ENCODE measurements at regions not wholly inside any gene's neighbourhood (a gene's known extent, or its start where the extent isn't known, plus 50 kb on each side); places are given as distances from the start of the nearest gene placed in this dataset.
"Not testable (repeated sequence)": the region's sequence is repeated elsewhere in the genome, so short reads cannot be mapped to it uniquely, and the experiment has no call there.

GRCh38 chr17:83019376-83019775 lies 60.0 kb upstream of the METRNL start:
- no peak for DNase-seq

DNA sequence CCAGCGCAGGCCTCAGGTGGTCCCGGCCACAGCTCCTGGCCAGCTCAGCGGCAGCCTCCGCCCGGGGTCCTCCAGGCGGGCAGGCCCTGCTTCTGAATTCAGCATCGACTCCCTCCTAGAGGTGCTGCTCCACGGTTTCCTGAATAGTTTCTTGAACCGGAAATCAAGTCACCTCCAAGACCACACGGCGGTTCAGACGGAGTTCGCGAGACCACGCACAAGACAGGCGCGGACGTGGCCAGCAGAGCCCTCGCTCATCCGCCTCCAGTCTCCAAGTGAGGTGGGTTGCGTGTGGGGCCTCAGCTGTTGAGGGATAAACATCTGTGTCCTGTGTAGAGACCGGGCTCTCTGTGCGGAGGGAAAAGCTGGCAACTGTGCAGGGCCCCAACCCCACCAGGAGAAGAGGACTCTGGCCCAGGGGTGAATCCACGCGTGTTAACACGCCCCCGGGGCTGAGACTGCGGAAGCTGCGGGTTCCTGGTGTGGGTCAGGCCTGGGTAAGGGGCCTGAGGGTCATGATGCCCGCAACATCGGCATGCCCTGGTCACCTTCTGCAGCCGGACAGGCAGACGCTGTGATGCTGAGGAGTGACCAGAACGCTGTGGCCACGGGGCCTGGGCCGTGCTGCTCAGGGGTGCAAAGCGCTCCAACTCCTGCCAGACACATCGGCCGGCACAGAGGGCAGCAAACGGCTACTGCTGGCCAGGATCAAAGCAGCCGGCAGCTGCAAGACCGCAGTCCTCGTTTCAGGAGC lies 55.0 kb upstream of the METRNL start:
- DNase-seq, result no peak

GRCh38 chr17:83025636-83026280 lies 53.7 kb upstream of the METRNL start:
- DNase-seq, result no peak

DNA sequence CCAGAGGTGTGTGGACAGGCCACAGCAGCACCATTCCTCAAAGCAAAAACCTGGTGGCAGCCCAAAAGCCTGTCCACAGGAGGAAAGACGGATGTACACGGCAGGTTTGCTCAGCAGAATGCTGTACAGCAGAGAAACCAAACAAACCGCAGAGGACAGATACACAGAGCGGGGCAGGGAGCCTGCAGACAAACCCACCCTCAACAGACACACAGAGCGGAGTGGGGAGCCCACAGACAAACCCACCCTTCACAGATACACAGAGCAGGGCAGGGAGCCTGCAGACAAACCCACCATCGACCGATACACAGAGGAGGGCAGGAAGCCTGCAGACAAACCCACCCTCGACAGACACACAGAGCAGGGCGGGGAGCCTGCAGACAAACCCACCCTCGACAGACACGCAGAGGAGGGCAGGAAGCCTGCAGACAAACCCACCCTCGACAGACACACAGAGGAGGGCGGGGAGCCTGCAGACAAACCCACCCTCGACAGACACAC lies 53.0 kb upstream of the METRNL start:
- DNase-seq, result no peak

DNA sequence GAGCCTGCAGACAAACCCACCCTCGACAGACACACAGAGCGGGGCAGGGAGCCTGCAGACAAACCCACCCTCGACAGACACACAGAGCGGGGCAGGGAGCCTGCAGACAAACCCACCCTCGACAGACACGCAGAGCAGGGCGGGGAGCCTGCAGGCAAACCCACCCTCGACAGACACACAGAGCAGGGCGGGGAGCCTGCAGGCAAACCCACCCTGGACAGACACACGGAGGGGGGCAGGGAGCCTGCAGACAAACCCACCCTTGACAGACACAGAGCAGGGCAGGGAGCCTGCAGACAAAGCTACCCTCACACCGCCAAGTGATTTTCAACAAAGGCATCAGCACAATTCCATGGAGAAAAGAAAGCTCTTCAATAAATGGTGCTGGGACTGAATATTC lies 52.5 kb upstream of the METRNL start:
- not testable (repeated sequence) for DNase-seq

DNA sequence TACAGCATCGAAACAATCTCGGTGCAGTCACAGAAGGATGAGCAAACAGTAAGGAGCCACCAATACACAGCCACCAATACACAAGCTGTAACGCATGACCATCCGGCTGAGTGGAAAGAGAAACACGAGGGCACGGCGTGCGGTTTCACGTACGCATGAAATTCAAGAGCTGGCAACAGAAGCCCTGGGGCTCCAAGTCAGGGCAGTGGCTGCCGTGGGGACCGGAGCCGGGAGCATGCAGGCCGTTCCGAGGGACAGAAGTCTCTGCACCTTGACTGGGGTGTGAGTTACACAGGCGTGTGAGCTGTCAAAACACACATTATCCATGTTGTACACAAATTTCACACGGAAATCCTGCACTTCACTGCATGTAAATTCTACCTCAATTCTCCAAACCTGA lies 50.6 kb upstream of the METRNL start:
- no peak for DNase-seq

DNA sequence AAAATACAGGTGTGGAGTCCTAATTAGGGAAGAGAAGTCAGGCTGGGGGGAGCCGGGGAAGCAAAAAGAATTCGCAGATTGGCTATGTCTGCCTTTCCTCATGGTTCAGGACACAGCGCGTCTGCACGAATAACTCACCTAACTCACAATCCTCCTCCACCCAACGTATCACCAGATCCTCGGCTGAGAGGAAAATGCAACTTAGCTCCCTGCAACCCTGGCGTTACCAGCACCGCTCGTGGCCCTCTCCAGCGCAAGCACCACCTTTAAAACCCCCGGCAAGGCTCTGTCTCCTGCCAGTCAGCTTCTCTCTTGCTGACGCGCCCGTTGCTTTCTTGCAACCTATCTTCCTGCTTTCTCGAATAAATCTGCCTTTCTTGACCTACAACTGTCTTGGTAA lies 49.8 kb upstream of the METRNL start:
- DNase-seq, result no peak
